HG03108 (cell line): ENCODE measurements at regions not wholly inside any gene's neighbourhood (a gene's known extent, or its start where the extent isn't known, plus 50 kb on each side); places are given as distances from the start of the nearest gene placed in this dataset.

Source experiments
- ATAC-seq: cut with Tn5 transposase; IDR thresholded peaks from one replicate; pipeline ENCODE4 v1.9.1; 2021; ENCODE audit warnings: moderate library complexity; ENCODE audit not compliant: unreplicated experiment

- no peak for ATAC-seq
Measured at GRCh38 chr6:14031516-14031915, 86.1 kb upstream of the CD83 start.

GRCh38 chr6:14035071-14035847 lies 82.3 kb upstream of the CD83 start:
- no peak for ATAC-seq

- ATAC-seq = no peak
Measured at GRCh38 chr6:14035874-14036273, 81.7 kb upstream of the CD83 start.

GRCh38 chr6:14036911-14037310 lies 80.7 kb upstream of the CD83 start:
- no peak for ATAC-seq

- ATAC-seq = no peak
Measured at GRCh38 chr6:14037402-14038277, 79.9 kb upstream of the CD83 start.

- no peak for ATAC-seq
Measured at GRCh38 chr6:14038467-14039437, 78.8 kb upstream of the CD83 start.

GRCh38 chr6:14040042-14040441 lies 77.5 kb upstream of the CD83 start:
- ATAC-seq = no peak

GRCh38 chr6:14046476-14047068 lies 71.0 kb upstream of the CD83 start:
- no peak for ATAC-seq

- no peak for ATAC-seq
Measured at GRCh38 chr6:14047151-14047740, 70.3 kb upstream of the CD83 start.

GRCh38 chr6:14048837-14049236 lies 68.7 kb upstream of the CD83 start:
- ATAC-seq = no peak

GRCh38 chr6:14051355-14051754 lies 66.2 kb upstream of the CD83 start:
- no peak for ATAC-seq

GRCh38 chr6:14053811-14054210 lies 63.8 kb upstream of the CD83 start:
- no peak for ATAC-seq

- ATAC-seq = no peak
Measured at GRCh38 chr6:14055541-14055940, 62.0 kb upstream of the CD83 start.

GRCh38 chr6:14058029-14058695 lies 59.4 kb upstream of the CD83 start:
- ATAC-seq = no peak

- ATAC-seq = no peak
Measured at GRCh38 chr6:14058735-14059134, 58.8 kb upstream of the CD83 start.

- no peak for ATAC-seq
Measured at GRCh38 chr6:14059791-14060436, 57.7 kb upstream of the CD83 start.

- no peak for ATAC-seq
Measured at GRCh38 chr6:14060971-14061370, 56.6 kb upstream of the CD83 start.

- ATAC-seq = no peak
Measured at GRCh38 chr6:14061643-14062042, 55.9 kb upstream of the CD83 start.

GRCh38 chr6:14062345-14063029 lies 55.1 kb upstream of the CD83 start:
- ATAC-seq = no peak
